HCT116 (cell line): ENCODE measurements at regions not wholly inside any gene's neighbourhood (a gene's known extent, or its start where the extent isn't known, plus 50 kb on each side); places are given as distances from the start of the nearest gene placed in this dataset.

ENCODE experiments used
- CEBPB ChIP-seq: IDR thresholded peaks from 2 replicates; pipeline ENCODE4 v1.6.1; 2012; ENCODE audit warnings: low read depth
- CTCF ChIP-seq, 3 experiments: fragments of 200-600 bp in 1 of 3; sonication (generic) in 1 of 3; IDR thresholded peaks in 2 of 3; conservative IDR thresholded peaks in 1 of 3; 2 replicates each; pipeline ENCODE4 v1.5.1; 2012 to 2017; ENCODE audit warnings: low read depth in 2 of 3, low read length in 2 of 3, antibody characterized with exemption in 1 of 3, borderline replicate concordance in 1 of 3, control low read depth in 1 of 3, mild to moderate bottlenecking in 1 of 3, mixed read lengths in 1 of 3, mixed run types in 1 of 3, moderate library complexity in 1 of 3; ENCODE audit not compliant: insufficient read depth in 1 of 3
- EZH2 ChIP-seq: fragments of 200-600 bp; sonication (generic); IDR thresholded peaks from 2 replicates; pipeline ENCODE4 v1.6.1; 2017; ENCODE audit warnings: antibody characterized with exemption, mixed run types
- EZH2phosphoT487 ChIP-seq: fragments of 200-600 bp; IDR thresholded peaks from 2 replicates; pipeline ENCODE4 v1.6.1; 2018; ENCODE audit warnings: antibody characterized with exemption, borderline replicate concordance
- POLR2A ChIP-seq: IDR thresholded peaks from 2 replicates; pipeline ENCODE4 v1.7.0; 2011; ENCODE audit warnings: borderline replicate concordance; ENCODE audit not compliant: insufficient read depth, insufficient read length; ENCODE audit errors: extremely low read depth
- POLR2AphosphoS5 ChIP-seq: IDR thresholded peaks from 2 replicates; pipeline ENCODE4 v1.6.1; 2011; ENCODE audit warnings: mild to moderate bottlenecking, low read depth, low read length, moderate library complexity
- RAD21 ChIP-seq: IDR thresholded peaks from 2 replicates; pipeline ENCODE4 v1.6.1; 2012; ENCODE audit warnings: low read depth, mild to moderate bottlenecking
- TCF7L2 ChIP-seq: IDR thresholded peaks from 2 replicates; pipeline ENCODE4 v1.7.0; 2011; ENCODE audit warnings: borderline replicate concordance, inconsistent platforms; ENCODE audit not compliant: insufficient read depth, insufficient read length; ENCODE audit errors: extremely low read depth
- ZNF274 ChIP-seq: fragments of 200-500 bp; sonication (Bioruptor generic); IDR thresholded peaks from 2 replicates; pipeline ENCODE4 v1.6.1; 2014; ENCODE audit warnings: mild to moderate bottlenecking, low read depth, low read length, inconsistent platforms
- TF ChIP-seq, protein P1 (sequence below): IDR thresholded peaks from 2 replicates; pipeline ENCODE4 v1.6.1; 2012; ENCODE audit warnings: low read depth
- TF ChIP-seq, protein P2 (sequence below): IDR thresholded peaks from 2 replicates; pipeline ENCODE4 v1.6.1; 2011; ENCODE audit warnings: mild to moderate bottlenecking, low read length, moderate library complexity; ENCODE audit not compliant: insufficient replicate concordance; ENCODE audit errors: extremely low read depth

DNA sequence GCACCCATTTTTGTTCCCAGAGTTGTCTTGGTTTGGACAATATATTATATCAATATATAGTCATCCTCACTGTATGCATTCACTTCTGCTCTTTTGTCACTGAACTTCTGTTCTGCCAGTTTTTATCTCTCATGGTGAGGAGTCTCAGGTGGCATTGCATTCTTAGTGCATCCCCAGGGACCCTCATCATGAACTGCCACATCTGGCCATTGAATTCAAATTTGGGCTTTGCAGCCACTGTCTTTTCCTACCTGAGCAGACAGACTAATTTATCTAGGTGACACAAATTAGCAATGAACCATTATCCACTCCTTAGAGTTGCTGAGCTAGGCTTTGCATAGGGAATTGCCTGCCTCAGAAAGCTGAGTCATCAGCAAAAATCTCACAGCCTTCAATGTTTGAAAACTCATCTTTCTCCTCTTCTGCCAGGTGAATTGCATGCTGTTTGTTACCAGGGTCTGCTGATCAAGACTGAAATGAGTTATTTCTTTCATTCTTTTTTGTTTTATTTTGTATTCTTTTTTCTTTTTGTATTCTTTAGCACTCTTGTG lies 316.8 kb upstream of the MTPN start:
- TF ChIP-seq CTCF (IDR thresholded peaks at IDR 0.05 in 2 of 3, conservative IDR thresholded peaks at IDR 0.05 in 1 of 3; ENCODE audit: borderline replicate concordance in 1 of 3, insufficient read depth in 1 of 3, low read depth in 2 of 3, low read length in 2 of 3) (no peak), TCF7L2 (no peak), RAD21 (no peak), POLR2AphosphoS5 (no peak), POLR2A (no peak), EZH2 (no peak), ZNF274 (no peak), EZH2phosphoT487 (no peak), CEBPB (no peak)
- TF ChIP-seq, protein P1, sequence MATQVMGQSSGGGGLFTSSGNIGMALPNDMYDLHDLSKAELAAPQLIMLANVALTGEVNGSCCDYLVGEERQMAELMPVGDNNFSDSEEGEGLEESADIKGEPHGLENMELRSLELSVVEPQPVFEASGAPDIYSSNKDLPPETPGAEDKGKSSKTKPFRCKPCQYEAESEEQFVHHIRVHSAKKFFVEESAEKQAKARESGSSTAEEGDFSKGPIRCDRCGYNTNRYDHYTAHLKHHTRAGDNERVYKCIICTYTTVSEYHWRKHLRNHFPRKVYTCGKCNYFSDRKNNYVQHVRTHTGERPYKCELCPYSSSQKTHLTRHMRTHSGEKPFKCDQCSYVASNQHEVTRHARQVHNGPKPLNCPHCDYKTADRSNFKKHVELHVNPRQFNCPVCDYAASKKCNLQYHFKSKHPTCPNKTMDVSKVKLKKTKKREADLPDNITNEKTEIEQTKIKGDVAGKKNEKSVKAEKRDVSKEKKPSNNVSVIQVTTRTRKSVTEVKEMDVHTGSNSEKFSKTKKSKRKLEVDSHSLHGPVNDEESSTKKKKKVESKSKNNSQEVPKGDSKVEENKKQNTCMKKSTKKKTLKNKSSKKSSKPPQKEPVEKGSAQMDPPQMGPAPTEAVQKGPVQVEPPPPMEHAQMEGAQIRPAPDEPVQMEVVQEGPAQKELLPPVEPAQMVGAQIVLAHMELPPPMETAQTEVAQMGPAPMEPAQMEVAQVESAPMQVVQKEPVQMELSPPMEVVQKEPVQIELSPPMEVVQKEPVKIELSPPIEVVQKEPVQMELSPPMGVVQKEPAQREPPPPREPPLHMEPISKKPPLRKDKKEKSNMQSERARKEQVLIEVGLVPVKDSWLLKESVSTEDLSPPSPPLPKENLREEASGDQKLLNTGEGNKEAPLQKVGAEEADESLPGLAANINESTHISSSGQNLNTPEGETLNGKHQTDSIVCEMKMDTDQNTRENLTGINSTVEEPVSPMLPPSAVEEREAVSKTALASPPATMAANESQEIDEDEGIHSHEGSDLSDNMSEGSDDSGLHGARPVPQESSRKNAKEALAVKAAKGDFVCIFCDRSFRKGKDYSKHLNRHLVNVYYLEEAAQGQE = no peak
- TF ChIP-seq, protein P2, sequence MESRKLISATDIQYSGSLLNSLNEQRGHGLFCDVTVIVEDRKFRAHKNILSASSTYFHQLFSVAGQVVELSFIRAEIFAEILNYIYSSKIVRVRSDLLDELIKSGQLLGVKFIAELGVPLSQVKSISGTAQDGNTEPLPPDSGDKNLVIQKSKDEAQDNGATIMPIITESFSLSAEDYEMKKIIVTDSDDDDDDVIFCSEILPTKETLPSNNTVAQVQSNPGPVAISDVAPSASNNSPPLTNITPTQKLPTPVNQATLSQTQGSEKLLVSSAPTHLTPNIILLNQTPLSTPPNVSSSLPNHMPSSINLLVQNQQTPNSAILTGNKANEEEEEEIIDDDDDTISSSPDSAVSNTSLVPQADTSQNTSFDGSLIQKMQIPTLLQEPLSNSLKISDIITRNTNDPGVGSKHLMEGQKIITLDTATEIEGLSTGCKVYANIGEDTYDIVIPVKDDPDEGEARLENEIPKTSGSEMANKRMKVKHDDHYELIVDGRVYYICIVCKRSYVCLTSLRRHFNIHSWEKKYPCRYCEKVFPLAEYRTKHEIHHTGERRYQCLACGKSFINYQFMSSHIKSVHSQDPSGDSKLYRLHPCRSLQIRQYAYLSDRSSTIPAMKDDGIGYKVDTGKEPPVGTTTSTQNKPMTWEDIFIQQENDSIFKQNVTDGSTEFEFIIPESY = no peak
